ENCODE measurements at regions not wholly inside any gene's neighbourhood (a gene's known extent, or its start where the extent isn't known, plus 50 kb on each side); places are given as distances from the start of the nearest gene placed in this dataset.
"Not testable (repeated sequence)": the region's sequence is repeated elsewhere in the genome, so short reads cannot be mapped to it uniquely, and the experiment has no call there.

- H3K4me3 ChIP-seq (ENCODE audit: low read depth, low read length), result no peak overlapping the region
- DNase-seq (ENCODE audit: low read depth), result no peak
Observed at GRCh38 chr12:114616081-114616480, 67.9 kb downstream of the TBX3 start.

DNA sequence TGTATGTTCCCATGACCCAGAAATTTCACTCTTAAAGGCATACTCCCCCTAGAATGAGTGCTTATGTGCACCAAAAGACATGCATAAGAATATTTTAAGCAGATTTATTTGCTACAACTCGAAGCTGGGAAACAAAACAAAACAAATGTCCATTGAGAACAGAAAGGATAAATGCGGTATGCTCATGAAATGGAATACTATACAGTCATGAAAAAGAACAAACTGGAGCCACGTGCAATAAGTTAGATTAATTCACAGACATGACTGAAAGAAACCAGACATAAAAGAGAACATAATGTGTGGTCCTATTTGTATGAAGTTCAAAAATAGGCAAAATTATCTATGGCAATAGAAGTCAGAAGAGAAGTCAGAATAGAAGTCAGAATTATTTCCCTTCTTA lies 69.9 kb downstream of the TBX3 start:
- H3K4me3 ChIP-seq (ENCODE audit: low read depth, low read length), result no peak overlapping the region
- no peak for DNase-seq (ENCODE audit: low read depth)

GRCh38 chr12:114612062-114612461 lies 71.9 kb downstream of the TBX3 start:
- no peak for DNase-seq (ENCODE audit: low read depth)
- H3K4me3 ChIP-seq (ENCODE audit: low read depth, low read length), result no peak overlapping the region

GRCh38 chr12:114611145-114612018 lies 72.6 kb downstream of the TBX3 start:
- DNase-seq (ENCODE audit: low read depth), result no peak
- H3K4me3 ChIP-seq (ENCODE audit: low read depth, low read length), result no peak overlapping the region

- no peak overlapping the region for H3K4me3 ChIP-seq (ENCODE audit: low read depth, low read length)
- DNase-seq (ENCODE audit: low read depth), result no peak
Observed at GRCh38 chr12:114608509-114608908, 75.5 kb downstream of the TBX3 start.

- DNase-seq (ENCODE audit: low read depth), result no peak
Observed at GRCh38 chr12:114605918-114606317, 78.1 kb downstream of the TBX3 start.

DNA sequence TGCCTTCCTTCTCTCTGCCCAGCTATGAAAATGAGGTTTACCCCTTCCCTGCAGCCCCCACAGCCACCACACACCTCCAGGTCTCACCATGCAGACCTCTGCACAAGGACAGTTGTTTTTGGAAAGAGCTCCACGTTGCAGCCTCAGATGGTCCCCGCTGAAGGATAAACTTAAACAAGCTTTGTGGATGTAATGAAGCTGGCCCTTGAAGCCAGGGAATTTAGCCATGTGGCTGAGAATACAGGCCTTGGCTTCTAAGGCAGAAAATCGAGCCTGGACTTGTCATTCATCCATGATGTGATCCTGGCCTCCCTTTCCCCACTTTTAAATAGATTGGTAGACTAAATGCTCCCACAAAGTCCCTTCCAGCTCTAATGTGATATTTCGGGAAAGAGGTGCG lies 79.4 kb downstream of the TBX3 start:
- no peak for DNase-seq (ENCODE audit: low read depth)
- no peak overlapping the region for H3K4me3 ChIP-seq (ENCODE audit: low read depth, low read length)

More at GRCh38 chr12:114605918-114606317, 78.1 kb downstream of the TBX3 start:
- no peak overlapping the region for H3K4me3 ChIP-seq (ENCODE audit: low read depth, low read length)

DNA sequence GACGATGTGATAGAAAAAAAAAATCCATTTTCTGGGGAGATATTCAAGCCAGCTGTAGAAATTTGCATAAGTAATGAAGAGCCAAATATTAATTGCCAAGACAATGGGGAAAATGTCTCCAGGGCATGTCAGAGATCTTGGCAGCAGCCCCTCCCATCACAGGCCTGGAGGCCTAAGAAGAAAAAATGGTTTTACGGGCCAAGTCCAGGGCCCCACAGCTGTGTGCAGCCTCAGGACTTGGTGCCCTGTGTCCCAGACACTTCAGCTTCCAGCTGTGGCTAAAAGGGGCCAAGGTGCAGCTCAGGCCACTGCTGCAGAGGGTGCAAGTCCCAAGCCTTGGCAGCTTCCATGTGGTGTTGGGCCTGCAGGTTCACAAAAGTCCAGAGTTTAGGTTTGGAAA lies 83.4 kb downstream of the TBX3 start:
- not testable (repeated sequence) for DNase-seq (ENCODE audit: low read depth); H3K4me3 ChIP-seq (ENCODE audit: low read depth, low read length)

DNA sequence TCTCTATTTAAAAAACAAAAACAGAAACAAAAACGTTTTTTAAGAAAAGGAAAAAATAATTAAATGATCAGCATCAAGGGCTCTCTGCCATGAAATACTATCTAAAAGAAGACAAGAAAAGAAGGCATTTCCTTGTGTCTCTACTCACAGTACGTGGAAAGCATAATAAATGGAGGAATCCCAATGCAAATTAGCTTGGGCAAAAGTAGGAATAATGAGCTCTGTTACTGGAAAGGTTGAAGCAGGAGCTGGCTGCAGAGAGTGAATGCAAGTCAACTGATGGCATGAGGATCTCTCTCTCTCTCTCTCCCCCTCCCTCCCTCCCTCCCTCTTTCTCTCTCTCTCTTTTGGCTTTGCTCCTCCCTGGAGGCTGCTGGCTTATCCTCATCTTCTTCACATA lies 85.9 kb downstream of the TBX3 start:
- H3K4me3 ChIP-seq (ENCODE audit: low read depth, low read length), result no peak overlapping the region
- no peak for DNase-seq (ENCODE audit: low read depth)

- DNase-seq (ENCODE audit: low read depth), result no peak
- no peak overlapping the region for H3K4me3 ChIP-seq (ENCODE audit: low read depth, low read length)
Observed at GRCh38 chr12:114592946-114593345, 91.0 kb downstream of the TBX3 start.

DNA sequence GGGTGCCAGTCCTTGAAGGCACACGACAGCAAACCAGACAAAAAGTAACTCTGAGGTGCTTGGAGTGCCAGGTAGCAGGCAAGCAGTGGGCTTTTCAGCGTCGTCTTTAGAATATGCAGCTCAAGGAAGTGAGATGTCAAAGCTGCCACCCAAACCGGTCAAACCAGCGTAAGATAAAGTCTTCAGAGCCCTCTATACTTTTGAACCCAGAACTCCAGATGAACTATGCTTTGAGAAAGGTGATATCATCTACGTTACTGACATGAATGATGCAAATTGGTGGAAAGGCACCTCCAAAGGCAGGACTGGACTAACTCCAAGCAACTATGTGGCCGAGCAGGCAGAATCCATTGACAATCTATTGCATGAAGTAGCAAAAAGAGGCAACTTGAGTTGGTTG lies 95.9 kb downstream of the TBX3 start:
- H3K4me3 ChIP-seq (ENCODE audit: low read depth, low read length), result no peak overlapping the region
- DNase-seq (ENCODE audit: low read depth), result no peak

GRCh38 chr12:114580306-114580705 lies 103.7 kb downstream of the TBX3 start:
- DNase-seq (ENCODE audit: low read depth), result no peak
- H3K4me3 ChIP-seq (ENCODE audit: low read depth, low read length), result no peak overlapping the region

DNA sequence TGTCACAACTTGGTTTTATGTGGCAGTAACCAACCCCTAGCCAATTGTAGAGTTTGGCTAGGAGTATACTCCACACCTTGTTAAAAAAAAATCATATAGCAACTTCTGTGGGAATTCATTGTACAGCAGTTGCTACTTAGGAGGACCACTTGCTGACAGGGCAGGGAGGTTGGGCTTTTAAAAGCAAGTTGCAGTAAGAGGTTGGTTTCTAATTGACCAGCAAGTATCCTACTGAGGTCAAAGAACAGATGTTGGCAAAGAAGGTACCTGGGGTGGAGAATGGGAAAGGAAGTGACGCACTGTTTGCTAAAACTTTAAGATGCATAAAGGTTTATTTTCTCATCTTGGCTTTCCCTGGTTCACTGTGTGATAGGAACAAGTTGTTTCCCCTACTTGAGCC lies 104.6 kb downstream of the TBX3 start:
- H3K4me3 ChIP-seq (ENCODE audit: low read depth, low read length), result no peak overlapping the region
- DNase-seq (ENCODE audit: low read depth), result no peak

DNA sequence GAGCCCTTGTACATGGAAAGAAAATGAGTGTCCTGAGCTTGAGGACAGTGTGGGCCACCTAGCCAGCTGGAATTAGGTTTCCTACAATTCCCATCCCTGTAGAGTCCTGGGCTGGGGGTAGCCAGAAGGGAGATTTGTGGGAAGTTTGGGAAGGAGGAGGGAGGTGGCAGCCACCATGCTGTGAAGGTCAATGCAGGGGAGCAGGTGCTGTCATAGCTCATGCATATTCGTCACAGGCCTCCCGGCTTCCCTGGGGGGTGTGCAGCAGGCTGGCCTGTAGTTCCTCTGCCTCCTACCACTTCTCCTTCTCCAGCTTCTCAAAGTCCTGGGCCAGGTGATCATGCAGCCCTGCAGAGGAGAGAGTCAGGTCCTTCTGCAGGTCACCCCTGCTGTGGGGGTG lies 121.3 kb downstream of the TBX3 start:
- H3K4me3 ChIP-seq (ENCODE audit: low read depth, low read length), result no peak overlapping the region
- no peak for DNase-seq (ENCODE audit: low read depth)

- H3K4me3 ChIP-seq (ENCODE audit: low read depth, low read length), result no peak overlapping the region
- no peak for DNase-seq (ENCODE audit: low read depth)
Observed at GRCh38 chr12:114555451-114555850, 128.5 kb downstream of the TBX3 start.

GRCh38 chr12:114547636-114548035 lies 136.3 kb downstream of the TBX3 start:
- no peak overlapping the region for H3K4me3 ChIP-seq (ENCODE audit: low read depth, low read length)
- DNase-seq (ENCODE audit: low read depth), result no peak

GRCh38 chr12:114530417-114530816 lies 124.5 kb upstream of the TBX5 start:
- no peak overlapping the region for H3K4me3 ChIP-seq (ENCODE audit: low read depth, low read length)
- DNase-seq (ENCODE audit: low read depth), result no peak

DNA sequence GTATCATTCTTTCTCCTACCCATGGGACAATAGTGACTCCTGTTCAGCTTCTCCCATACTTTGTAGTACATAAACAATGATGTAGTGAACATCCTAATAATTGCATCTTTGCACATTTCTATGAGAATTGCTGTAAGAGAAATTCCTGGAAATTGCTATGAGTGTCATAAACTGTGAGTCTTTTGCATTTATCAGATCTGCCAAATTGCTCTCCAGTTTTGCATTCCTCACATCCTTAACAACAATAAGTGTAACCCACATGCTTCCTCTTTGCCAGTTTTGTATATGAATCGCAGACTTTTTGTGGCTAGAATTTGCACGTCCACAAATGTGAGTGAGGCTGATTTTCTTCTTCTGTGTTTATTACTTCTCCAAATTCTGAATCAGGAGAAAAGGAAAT lies 124.0 kb upstream of the TBX5 start:
- DNase-seq (ENCODE audit: low read depth), result no peak
- H3K4me3 ChIP-seq (ENCODE audit: low read depth, low read length), result no peak overlapping the region

DNA sequence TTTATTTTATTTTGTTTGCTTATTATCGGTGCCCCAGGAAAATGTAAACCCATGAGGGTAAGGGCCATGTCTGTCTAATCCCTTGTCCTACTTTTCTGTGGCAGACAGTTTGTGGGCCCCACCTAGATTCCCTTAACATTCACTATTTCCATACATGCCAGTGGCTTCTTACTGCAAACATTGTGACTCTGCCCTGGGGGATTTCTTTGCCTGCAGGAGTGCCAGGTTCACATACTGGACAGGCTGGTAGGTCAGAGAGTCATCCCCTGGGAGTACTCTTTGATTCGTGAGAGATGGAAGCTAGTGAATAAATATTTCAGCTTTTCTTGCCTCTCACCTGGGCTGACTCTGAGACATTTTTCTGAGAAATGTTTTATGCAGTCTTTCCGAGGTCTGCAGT lies 122.8 kb upstream of the TBX5 start:
- no peak overlapping the region for H3K4me3 ChIP-seq (ENCODE audit: low read depth, low read length)
- no peak for DNase-seq (ENCODE audit: low read depth)

- not testable (repeated sequence) for DNase-seq (ENCODE audit: low read depth); H3K4me3 ChIP-seq (ENCODE audit: low read depth, low read length)
Observed at GRCh38 chr12:114521160-114521559, 115.2 kb upstream of the TBX5 start.

DNA sequence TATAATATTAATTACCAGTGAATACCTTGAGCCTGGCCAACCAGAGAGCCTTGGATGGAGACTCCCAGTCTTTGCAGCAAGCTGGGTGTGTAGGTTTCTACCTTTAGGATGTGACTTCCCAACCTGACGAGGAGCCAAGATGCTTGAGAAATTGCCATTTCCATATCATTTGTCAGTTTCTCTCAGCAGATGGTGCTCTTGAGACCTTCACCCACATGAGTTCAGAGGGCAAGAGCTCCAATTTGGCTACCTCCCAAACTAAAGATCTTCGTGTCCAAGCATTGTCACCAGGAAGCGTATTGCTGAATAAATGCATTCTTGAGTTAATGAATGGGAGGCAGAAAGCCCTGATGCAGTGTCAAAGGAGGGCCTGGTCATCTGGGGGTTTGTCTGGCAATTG lies 106.4 kb upstream of the TBX5 start:
- H3K4me3 ChIP-seq (ENCODE audit: low read depth, low read length), result no peak overlapping the region
- DNase-seq (ENCODE audit: low read depth), result no peak
